ENCODE measurements at regions not wholly inside any gene's neighbourhood (a gene's known extent, or its start where the extent isn't known, plus 50 kb on each side); places are given as distances from the start of the nearest gene placed in this dataset.

GRCh38 chr4:181345931-181346330, 897.3 kb upstream of the TENM3 start:
- TF ChIP-seq MED13 (CRISPR knock-in tag; IDR thresholded peaks at IDR 0.05) (no peak), CHD2 (IDR thresholded peaks at IDR 0.05; ENCODE audit: low read depth, low read length) (no peak), TP53 (CRISPR knock-in tag; conservative IDR thresholded peaks at IDR 0.05) (no peak), IRF2 (CRISPR knock-in tag; IDR thresholded peaks at IDR 0.05) (no peak), POLR2AphosphoS5 (IDR thresholded peaks at IDR 0.05; ENCODE audit: low read depth, low read length) (no peak), NFYB (CRISPR knock-in tag; IDR thresholded peaks at IDR 0.05) (no peak), BCL6 (CRISPR knock-in tag; IDR thresholded peaks at IDR 0.05) (no peak), TCF7 (IDR thresholded peaks at IDR 0.05; ENCODE audit: low read depth) (no peak), MAZ (IDR thresholded peaks at IDR 0.05; ENCODE audit: borderline replicate concordance, low read depth, low read length) (no peak), MAZ (CRISPR knock-in tag; IDR thresholded peaks at IDR 0.05; ENCODE audit: low read depth) (no peak), ZFP36L2 (CRISPR knock-in tag; IDR thresholded peaks at IDR 0.05) (no peak)

Data from HepG2 (cell line).